Naive thymus-derived CD8-positive, alpha-beta T cell (primary cell): ENCODE measurements at regions not wholly inside any gene's neighbourhood (a gene's known extent, or its start where the extent isn't known, plus 50 kb on each side); places are given as distances from the start of the nearest gene placed in this dataset.

ENCODE experiments used
- ATAC-seq, 2 donors: fragments of 150-1000 bp; cut with Tn5 transposase in 1 of 2; sonication (Bioruptor Pico), chemical (Tn5 transposase) in 1 of 2; 1 replicate in 1 of 2; 2 replicates in 1 of 2; pipeline ENCODE4 v1.10.0; 2021; ENCODE audit warnings: mild to moderate bottlenecking in 2 of 2, moderate library complexity in 2 of 2
- POLR2A ChIA-PET: fragments of 350-600 bp; sonication (Branson Sonifier 250); formaldehyde crosslinking; loops from one replicate; lab custom pipeline; 2021; ENCODE audit warnings: antibody characterized with exemption; lab: Charles Lee
- DNase-seq, 10 donors: peaks; one replicate each; pipeline versions ENCODE4 v3.0.0 to v3.0.0-alpha.2; 2020 to 2022
- H3K27ac Mint-ChIP-seq, 10 donors: one replicate each; pipeline ENCODE4 v1.8.0; 2020 to 2022; ENCODE audit warnings: mild to moderate bottlenecking in 10 of 10, mixed read lengths in 10 of 10, moderate library complexity in 4 of 10, inconsistent platforms in 1 of 10
- H3K27me3 Mint-ChIP-seq, 5 donors: one replicate each; pipeline ENCODE4 v1.8.0; 2021 to 2022; ENCODE audit warnings: mixed read lengths in 5 of 5
- H3K36me3 Mint-ChIP-seq, 3 donors: one replicate each; pipeline ENCODE4 v1.8.0; 2020 to 2022; ENCODE audit warnings: mixed read lengths in 3 of 3, mild to moderate bottlenecking in 2 of 3, inconsistent platforms in 1 of 3
- H3K4me1 Mint-ChIP-seq, 4 donors: one replicate each; pipeline ENCODE4 v1.8.0; 2021 to 2022; ENCODE audit warnings: mixed read lengths in 4 of 4
- H3K4me3 Mint-ChIP-seq, 10 donors: one replicate each; pipeline ENCODE4 v1.8.0; 2020 to 2022; ENCODE audit warnings: mild to moderate bottlenecking in 10 of 10, mixed read lengths in 10 of 10, moderate library complexity in 6 of 10, inconsistent platforms in 1 of 10
- H3K9me3 Mint-ChIP-seq, 9 donors: one replicate each; pipeline ENCODE4 v1.8.0; 2020 to 2022; ENCODE audit warnings: mixed read lengths in 9 of 9, mild to moderate bottlenecking in 3 of 9, inconsistent platforms in 1 of 9, moderate library complexity in 1 of 9

GRCh38 chr13:79915114-79915811 lies 425.7 kb downstream of the SPRY2 start:
- Mint-ChIP-seq H3K36me3 (no peaks in the 10 kb centered on the region), H3K4me3 (no peak overlapping the region), H3K27me3 (no peaks in the 10 kb centered on the region), H3K4me1 (no peaks in the 10 kb centered on the region), H3K27ac (no peak overlapping the region), H3K9me3 (peaks cover 0 to 4% (median 0%) of the 10 kb centered on the region in 9 donors)
- POLR2A ChIA-PET, result no interaction called here
- ATAC-seq, result no peak
- no peak for DNase-seq

DNA sequence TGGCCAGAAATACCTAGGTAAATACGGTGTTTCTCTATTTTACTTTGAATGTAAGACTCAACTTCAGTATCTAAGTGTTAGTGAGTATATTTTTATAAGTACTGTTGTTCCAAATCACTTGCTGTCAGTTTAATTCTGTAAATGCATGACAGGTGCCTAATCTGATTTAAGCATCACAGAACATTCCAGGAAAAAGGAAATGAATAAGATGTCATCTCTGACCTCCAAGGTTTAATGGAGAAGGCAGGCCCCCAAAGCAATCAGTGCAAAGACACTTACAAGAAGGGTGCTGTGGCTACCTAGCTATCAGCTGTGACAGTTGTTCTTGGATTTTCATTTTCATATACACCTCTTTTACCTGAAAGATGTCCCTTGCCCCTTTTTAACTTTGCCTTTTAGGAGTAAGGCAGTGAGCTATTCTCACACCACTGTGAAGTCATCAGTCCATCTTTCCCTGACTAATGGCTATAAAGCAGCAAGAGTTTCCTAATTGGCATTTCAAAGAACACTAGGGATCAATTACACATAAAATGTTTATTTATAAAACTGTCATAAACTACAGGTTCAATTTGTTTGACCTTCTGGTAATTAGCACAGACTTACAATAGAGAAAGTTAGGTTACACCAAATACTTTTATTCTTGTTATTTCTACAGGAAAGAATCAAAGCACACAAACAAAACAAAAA lies 427.6 kb downstream of the SPRY2 start:
- Mint-ChIP-seq H3K27ac (no peak overlapping the region), H3K36me3 (no peaks in the 10 kb centered on the region), H3K4me3 (no peak overlapping the region), H3K27me3 (peaks cover 0 to 1% (median 0%) of the 10 kb centered on the region in 5 donors), H3K4me1 (no peaks in the 10 kb centered on the region), H3K9me3 (peaks cover 0 to 1% (median 0%) of the 10 kb centered on the region in 9 donors)
- POLR2A ChIA-PET, result no interaction called here
- ATAC-seq (no peak), DNase-seq (no peak)

DNA sequence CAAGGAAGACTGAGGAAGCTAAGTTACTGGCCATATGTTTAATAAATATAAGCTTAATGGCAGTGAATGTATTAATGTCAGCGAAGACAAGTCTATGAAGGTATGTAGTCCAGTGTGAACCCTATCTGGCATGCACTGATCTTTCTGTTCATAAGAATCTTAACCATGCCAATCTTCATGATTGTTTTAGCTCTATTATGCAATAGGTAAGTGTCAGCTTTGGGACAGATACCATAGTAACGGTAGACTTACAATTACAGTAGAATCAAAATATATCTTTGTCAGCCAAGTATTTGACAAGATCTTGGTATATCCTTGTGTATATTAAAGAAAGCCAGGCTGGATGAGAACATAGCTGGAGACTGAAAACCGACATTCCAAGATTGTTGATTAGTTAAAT lies 428.5 kb downstream of the SPRY2 start:
- no peaks in the 10 kb centered on the region for H3K4me1 Mint-ChIP-seq
- no peak overlapping the region for H3K27ac Mint-ChIP-seq
- no peak overlapping the region for H3K4me3 Mint-ChIP-seq
- peaks cover 0 to 4% (median 0%) of the 10 kb centered on the region in 5 donors for H3K27me3 Mint-ChIP-seq
- no peak for DNase-seq
- H3K9me3 Mint-ChIP-seq, result peaks cover 0 to 1% (median 0%) of the 10 kb centered on the region in 9 donors
- ATAC-seq, result no peak
- H3K36me3 Mint-ChIP-seq, result no peaks in the 10 kb centered on the region
- POLR2A ChIA-PET, result no interaction called here

DNA sequence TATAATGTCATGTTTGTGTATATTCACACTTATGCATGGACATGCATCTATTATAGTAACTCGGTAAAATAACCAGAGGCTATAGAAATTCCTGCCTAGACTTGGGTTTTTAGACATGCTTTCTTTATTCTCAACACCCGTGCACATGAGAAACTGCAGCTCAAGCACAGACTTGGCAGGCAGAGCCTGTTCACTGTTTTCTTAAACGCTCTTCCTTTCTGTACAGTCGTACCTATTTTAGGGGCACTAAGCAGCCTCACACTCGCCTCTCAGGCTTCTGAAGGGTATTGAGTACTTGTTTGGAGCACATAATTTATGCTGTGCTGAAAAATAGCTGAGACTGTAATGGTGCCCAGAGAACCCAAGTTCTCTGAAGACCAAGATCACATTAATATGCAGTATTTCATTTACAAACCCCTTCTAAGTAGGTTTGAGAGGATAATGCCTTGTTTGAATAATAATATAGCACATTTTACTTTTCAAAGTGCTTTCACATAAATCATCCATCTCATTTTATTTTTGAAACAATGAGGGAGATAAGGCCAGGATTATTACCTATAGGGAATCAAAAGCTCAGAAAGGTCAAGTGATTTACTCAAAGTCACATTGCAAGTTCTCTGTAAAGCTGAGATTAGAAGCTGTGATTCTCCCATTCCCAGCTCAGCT lies 429.9 kb downstream of the SPRY2 start:
- H3K9me3 Mint-ChIP-seq, result peaks cover 0 to 1% (median 0%) of the 10 kb centered on the region in 9 donors
- no peak overlapping the region for H3K4me3 Mint-ChIP-seq
- no peak for DNase-seq
- H3K27me3 Mint-ChIP-seq, result peaks cover 0 to 4% (median 0%) of the 10 kb centered on the region in 5 donors
- POLR2A ChIA-PET, result no interaction called here
- no peak for ATAC-seq
- H3K4me1 Mint-ChIP-seq, result no peaks in the 10 kb centered on the region
- H3K36me3 Mint-ChIP-seq, result no peaks in the 10 kb centered on the region
- no peak overlapping the region for H3K27ac Mint-ChIP-seq

GRCh38 chr13:79909644-79910043 lies 428.7 kb downstream of the NDFIP2 start:
- Mint-ChIP-seq H3K4me1 (no peaks in the 10 kb centered on the region), H3K9me3 (peaks cover 0 to 1% (median 0%) of the 10 kb centered on the region in 9 donors), H3K27ac (no peak overlapping the region), H3K27me3 (peaks cover 0 to 4% (median 0%) of the 10 kb centered on the region in 5 donors), H3K4me3 (no peak overlapping the region), H3K36me3 (no peaks in the 10 kb centered on the region)
- DNase-seq (no peak), ATAC-seq (no peak)
- POLR2A ChIA-PET, result no interaction called here

- no peak for DNase-seq
- ATAC-seq, result no peak
- H3K36me3 Mint-ChIP-seq, result no peaks in the 10 kb centered on the region
- no peak overlapping the region for H3K4me3 Mint-ChIP-seq
- H3K9me3 Mint-ChIP-seq, result peaks cover 0 to 1% (median 0%) of the 10 kb centered on the region in 9 donors
- H3K27me3 Mint-ChIP-seq, result peaks cover 0 to 4% (median 0%) of the 10 kb centered on the region in 5 donors
- POLR2A ChIA-PET, result no interaction called here
- no peak overlapping the region for H3K27ac Mint-ChIP-seq
- H3K4me1 Mint-ChIP-seq, result no peaks in the 10 kb centered on the region
Observed at GRCh38 chr13:79908381-79908780, 427.4 kb downstream of the NDFIP2 start.

GRCh38 chr13:79907527-79907926 lies 426.6 kb downstream of the NDFIP2 start:
- Mint-ChIP-seq H3K9me3 (peaks cover 0 to 1% (median 0%) of the 10 kb centered on the region in 9 donors), H3K27ac (no peak overlapping the region), H3K4me1 (no peaks in the 10 kb centered on the region), H3K4me3 (no peak overlapping the region), H3K36me3 (no peaks in the 10 kb centered on the region), H3K27me3 (peaks cover 0 to 4% (median 0%) of the 10 kb centered on the region in 5 donors)
- ATAC-seq, result no peak
- POLR2A ChIA-PET, result no interaction called here
- DNase-seq, result no peak

- peaks cover 0 to 1% (median 0%) of the 10 kb centered on the region in 9 donors for H3K9me3 Mint-ChIP-seq
- ATAC-seq (no peak), DNase-seq (no peak)
- peaks cover 0 to 4% (median 0%) of the 10 kb centered on the region in 5 donors for H3K27me3 Mint-ChIP-seq
- no peaks in the 10 kb centered on the region for H3K36me3 Mint-ChIP-seq
- no peaks in the 10 kb centered on the region for H3K4me1 Mint-ChIP-seq
- no peak overlapping the region for H3K4me3 Mint-ChIP-seq
- POLR2A ChIA-PET, result no interaction called here
- H3K27ac Mint-ChIP-seq, result no peak overlapping the region
Observed at GRCh38 chr13:79906345-79906744, 425.4 kb downstream of the NDFIP2 start.

GRCh38 chr13:79905018-79905417 lies 424.1 kb downstream of the NDFIP2 start:
- peaks cover 0 to 1% (median 0%) of the 10 kb centered on the region in 9 donors for H3K9me3 Mint-ChIP-seq
- POLR2A ChIA-PET, result no interaction called here
- no peak overlapping the region for H3K4me3 Mint-ChIP-seq
- peaks cover 0 to 4% (median 0%) of the 10 kb centered on the region in 5 donors for H3K27me3 Mint-ChIP-seq
- H3K36me3 Mint-ChIP-seq, result no peaks in the 10 kb centered on the region
- H3K27ac Mint-ChIP-seq, result no peak overlapping the region
- ATAC-seq (no peak), DNase-seq (no peak)
- no peaks in the 10 kb centered on the region for H3K4me1 Mint-ChIP-seq

GRCh38 chr13:79904581-79904980 lies 423.6 kb downstream of the NDFIP2 start:
- H3K9me3 Mint-ChIP-seq, result peaks cover 0 to 3% (median 0%) of the 10 kb centered on the region in 9 donors
- no peaks in the 10 kb centered on the region for H3K4me1 Mint-ChIP-seq
- no peak overlapping the region for H3K27ac Mint-ChIP-seq
- POLR2A ChIA-PET, result no interaction called here
- H3K36me3 Mint-ChIP-seq, result no peaks in the 10 kb centered on the region
- peaks cover 0 to 4% (median 0%) of the 10 kb centered on the region in 5 donors for H3K27me3 Mint-ChIP-seq
- ATAC-seq (no peak), DNase-seq (no peak)
- no peak overlapping the region for H3K4me3 Mint-ChIP-seq

DNA sequence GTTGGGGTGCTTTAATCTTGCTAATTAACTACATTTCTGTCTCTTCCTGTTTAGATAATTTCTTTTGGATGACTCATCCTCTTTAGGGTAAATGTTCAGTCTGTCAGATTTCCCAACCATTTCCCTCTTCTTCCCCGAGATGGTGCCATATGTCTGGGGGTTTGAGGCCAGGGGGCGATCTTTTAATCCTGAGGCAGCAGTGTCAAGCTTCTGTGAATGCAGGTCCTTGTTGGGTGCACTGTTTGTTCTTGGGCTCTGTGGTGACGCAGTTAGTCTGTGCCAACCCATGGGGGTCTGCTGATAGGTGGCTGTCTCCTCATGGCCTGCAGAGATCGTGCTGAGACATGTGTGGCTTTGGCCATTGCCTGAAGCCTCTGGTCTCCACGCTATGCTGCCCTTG lies 420.4 kb downstream of the NDFIP2 start:
- peaks cover 0 to 3% (median 0%) of the 10 kb centered on the region in 9 donors for H3K9me3 Mint-ChIP-seq
- POLR2A ChIA-PET, result no interaction called here
- H3K4me1 Mint-ChIP-seq, result peaks cover 0 to 2% (median 0%) of the 10 kb centered on the region in 4 donors
- no peaks in the 10 kb centered on the region for H3K27me3 Mint-ChIP-seq
- H3K27ac Mint-ChIP-seq, result no peak overlapping the region
- no peak for ATAC-seq
- H3K4me3 Mint-ChIP-seq, result no peak overlapping the region
- DNase-seq, result no peak
- H3K36me3 Mint-ChIP-seq, result no peaks in the 10 kb centered on the region

DNA sequence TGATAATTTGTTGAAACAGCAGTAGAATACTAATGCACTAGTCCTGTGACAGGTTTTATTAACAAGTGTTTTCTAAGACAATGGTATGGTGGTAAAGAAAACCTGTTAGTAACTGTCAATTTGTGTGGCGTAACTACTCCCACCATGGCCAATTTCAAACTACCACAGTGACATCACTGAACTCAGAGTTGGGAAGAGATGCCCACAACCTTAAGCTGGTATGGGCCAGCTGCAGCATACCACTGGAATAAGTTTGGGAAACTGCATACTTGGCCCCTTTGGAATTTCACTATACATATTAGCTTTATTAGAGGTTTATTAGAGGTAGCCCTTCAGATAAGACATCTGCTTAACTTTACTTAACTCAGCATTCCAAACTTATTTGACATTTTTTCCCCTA lies 419.4 kb downstream of the NDFIP2 start:
- ATAC-seq (no peak), DNase-seq (no peak)
- no peak overlapping the region for H3K27ac Mint-ChIP-seq
- H3K36me3 Mint-ChIP-seq, result no peaks in the 10 kb centered on the region
- POLR2A ChIA-PET, result no interaction called here
- H3K27me3 Mint-ChIP-seq, result no peaks in the 10 kb centered on the region
- H3K9me3 Mint-ChIP-seq, result peaks cover 0 to 3% (median 0%) of the 10 kb centered on the region in 9 donors
- H3K4me3 Mint-ChIP-seq, result no peak overlapping the region
- peaks cover 0 to 2% (median 0%) of the 10 kb centered on the region in 4 donors for H3K4me1 Mint-ChIP-seq

GRCh38 chr13:79898996-79899395 lies 418.0 kb downstream of the NDFIP2 start:
- Mint-ChIP-seq H3K4me1 (peaks cover 0 to 2% (median 0%) of the 10 kb centered on the region in 4 donors), H3K36me3 (no peaks in the 10 kb centered on the region), H3K4me3 (no peak overlapping the region), H3K9me3 (peaks cover 0 to 3% (median 0%) of the 10 kb centered on the region in 9 donors), H3K27ac (no peak overlapping the region), H3K27me3 (no peaks in the 10 kb centered on the region)
- no peak for ATAC-seq
- POLR2A ChIA-PET, result no interaction called here
- no peak for DNase-seq
